NCI-H526 (cell line): ENCODE measurements at regions not wholly inside any gene's neighbourhood (a gene's known extent, or its start where the extent isn't known, plus 50 kb on each side); places are given as distances from the start of the nearest gene placed in this dataset.

Experiments
- DNase-seq, 2 experiments: peaks; one replicate each; lab custom pipeline; 2025; lab: John Stamatoyannopoulos, UW

GRCh38 chr10:108784534-108784933 lies 1138.8 kb downstream of the XPNPEP1 start:
- DNase-seq: no peak

DNA sequence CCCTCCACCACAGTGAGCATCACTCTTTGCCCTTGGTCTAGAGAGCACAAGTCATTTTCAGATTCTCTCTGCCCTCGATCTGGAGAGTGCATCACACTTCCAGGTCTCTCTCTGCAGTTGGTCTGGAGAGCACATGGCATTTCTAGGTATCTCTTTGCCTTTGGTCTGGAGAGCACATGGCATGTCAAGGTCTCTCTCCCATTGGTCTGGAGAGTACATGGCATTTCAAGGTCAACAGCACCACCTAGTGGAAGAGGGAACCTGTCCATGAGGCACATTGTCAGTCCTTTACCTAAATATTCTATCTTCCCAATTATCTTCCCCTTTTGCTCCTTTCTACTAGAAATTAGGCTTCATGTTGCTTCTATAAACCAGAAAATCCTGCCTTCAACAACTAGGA lies 1139.4 kb downstream of the XPNPEP1 start:
- DNase-seq: peak; percentile 55 to 71

DNA sequence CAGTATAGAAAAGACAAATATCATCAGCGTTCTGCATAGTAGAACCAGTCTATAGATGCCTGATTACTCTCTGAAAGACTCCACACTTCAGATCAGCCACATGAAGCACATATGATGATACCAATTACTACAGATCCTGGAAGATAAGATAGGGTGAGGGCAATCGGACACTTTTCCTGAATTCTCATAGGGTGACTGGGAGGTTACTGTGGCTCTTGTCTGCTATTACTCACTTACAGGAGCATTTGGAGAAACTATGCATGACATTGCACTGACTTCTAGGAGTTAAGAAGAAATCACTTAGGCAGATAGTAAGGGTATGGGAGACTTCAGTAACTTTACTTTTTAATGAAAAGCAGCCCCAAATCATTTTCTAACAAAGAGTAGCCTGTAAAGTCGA lies 1140.9 kb downstream of the XPNPEP1 start:
- no peak for DNase-seq

DNA sequence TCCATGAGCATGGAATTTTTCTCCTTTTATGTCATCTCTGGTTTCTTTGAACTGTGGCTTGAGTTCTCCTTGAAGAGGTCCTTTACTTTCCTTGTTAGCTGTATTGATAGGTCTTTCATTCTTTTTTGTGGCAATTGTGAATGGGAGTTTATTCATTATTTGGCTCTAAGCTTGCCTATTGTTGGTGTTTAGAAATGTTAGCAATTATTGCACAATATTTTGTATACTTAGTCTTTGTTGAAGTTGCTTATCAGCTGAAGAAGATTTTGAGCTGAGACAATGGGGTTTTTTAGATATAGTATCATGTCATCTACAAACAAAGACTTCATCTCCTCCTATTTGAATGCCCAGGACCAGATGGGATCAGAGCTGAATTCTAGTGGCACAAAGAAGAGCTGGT lies 1143.8 kb downstream of the XPNPEP1 start:
- no peak for DNase-seq

DNA sequence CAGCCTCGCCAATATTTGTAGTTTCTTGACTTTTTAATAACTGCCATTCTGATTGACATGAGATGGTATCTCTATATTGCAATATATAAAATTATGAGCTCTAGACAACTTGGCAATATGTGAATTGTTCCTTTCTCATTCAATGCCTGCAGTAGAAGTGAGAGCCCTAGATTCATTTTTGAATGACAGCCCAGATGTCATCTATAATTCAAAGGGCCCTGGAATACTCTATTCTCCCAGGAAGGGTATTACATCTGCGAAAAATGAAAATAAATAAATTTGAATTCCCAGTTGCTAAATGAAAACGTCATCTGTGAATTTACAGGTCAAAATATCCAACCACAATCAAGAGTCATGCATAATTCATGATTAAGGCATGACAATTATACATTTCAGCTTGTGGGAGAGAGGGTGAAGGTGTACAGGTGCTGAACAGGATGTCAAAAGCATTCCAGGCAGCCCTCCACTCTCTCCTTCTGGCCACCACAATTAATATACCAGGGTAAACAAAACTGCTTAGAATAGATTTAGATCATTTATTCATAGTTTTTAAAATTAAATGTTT lies 1147.3 kb downstream of the XPNPEP1 start:
- no peak for DNase-seq

DNA sequence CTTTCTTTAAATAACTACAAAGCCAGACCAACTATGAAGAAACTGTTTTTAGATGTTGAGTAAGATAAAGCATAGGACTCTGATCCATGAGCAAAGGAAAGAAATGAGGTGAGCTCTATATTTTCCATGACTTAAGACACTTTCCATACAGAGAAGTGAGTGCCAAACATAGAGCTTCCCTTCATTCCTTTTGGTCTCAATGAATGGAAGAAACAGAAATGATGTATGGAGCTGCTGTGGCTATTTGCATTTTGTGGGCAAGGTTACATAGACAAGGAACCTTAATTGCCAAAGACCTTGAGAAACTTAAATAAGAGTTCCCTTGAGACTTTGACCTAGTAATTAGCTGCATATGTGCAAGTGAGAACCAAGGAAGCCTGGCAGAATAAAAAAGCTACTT lies 1152.2 kb downstream of the XPNPEP1 start:
- DNase-seq: no peak

DNA sequence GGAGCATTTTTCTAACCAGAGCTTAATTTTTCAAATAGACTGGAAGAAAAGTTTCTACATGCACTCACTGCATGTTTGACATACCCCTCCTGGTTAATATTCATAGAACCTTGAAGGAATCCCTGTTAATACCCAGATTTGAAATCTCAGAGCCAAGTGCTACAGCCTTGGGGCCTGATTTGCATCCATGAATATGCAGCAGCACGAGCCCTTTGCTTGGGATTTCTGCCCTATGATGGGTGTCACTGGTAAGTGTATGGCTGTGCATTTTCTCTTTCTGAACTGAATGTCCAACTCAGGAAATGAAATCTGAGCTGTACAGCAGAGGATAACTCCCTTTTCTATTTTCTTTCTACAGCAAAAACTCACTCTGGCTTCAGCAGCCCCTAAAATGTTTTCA lies 1157.5 kb downstream of the XPNPEP1 start:
- no peak for DNase-seq

DNA sequence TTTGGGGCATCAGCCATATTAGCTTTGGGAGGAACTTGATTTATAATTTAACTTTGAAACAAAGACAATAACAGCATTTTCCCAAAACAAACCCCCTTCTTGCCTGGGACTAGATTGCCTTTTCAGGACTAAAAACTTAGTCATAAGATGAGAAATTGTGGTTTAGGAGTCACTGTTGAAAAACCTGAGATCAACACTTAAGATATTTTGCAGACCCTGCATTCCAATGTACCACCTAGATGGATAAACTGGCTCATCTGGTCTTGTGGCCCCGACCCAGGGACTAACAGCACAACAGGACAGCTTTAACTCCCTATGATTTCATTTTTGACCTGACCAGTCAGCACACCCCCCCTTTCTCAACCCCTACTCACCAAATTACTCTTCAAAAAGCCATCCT lies 1165.4 kb downstream of the XPNPEP1 start:
- no peak for DNase-seq

DNA sequence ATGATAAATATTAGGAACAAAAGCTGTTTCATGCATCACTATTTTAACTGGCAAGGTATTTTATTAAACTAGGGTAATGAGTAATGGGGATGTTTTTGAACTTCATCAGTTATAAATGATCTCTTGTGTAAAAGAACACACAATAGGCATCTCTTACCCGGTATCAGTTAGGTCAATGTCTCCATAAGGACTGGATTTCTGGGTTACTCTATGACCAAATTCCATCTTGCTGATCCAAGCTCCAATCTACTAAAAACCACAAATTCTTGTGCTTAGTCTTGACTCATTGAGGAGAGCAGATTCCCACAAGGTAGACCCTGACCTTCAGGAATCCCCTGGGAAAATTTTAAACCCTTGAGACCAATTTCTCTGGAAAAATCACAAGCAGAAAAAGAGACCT lies 1167.7 kb downstream of the XPNPEP1 start:
- no peak for DNase-seq

DNA sequence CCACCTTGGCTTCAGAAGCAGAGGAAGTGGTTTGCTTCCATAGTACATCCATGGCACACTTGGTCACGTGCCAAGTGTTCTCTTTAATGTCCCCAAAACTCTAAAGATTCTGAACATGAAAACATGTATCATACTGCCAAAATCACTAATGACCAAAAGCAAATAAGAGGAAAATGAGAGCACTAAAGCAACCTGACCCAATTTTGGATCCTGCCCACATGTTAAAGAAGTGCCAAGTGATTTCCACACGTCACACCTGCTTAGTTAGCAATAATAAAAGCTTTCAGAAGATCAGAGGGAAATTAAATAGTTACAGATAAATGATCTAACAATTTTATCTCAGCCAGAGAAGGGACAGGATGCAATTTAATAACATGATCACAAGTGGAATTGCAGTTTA lies 1170.0 kb downstream of the XPNPEP1 start:
- DNase-seq: no peak

DNA sequence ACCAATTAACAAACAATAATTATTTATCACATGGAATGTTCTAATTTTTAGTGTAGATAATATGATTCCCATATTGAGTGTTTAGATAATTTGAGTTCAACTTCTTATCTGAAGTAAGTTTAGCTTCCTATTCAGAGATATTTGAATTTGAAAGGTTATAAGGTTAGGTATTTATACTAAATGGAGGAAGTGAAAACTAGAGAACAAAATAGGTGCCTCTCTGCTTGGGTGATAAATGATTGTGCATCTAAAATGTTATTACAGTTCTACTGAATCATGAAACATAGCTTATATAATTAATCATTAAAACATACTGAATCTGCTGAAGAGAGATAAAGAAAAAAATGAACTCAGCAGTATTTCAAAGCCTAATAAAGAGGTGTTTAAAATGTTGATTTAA lies 1174.3 kb downstream of the XPNPEP1 start:
- DNase-seq: no peak

DNA sequence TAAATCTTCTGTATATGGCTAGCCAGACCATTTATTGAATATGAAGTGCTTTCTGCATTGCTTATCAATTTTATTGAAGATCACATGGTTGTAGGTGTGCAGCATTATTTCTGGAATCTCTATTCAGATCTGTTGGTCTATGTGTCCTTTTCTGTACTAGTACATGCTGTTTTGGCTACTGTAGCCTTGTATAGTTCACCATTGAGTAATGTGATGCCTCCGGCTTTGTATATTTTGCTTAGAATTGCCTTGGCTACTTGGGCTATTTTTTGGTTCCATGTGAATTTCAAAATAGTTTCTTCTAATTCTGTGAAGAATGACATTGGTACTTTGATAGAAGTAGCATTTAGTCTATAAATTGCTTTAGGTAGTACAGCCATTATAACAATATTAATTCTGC lies 1187.2 kb downstream of the XPNPEP1 start:
- no peak for DNase-seq

DNA sequence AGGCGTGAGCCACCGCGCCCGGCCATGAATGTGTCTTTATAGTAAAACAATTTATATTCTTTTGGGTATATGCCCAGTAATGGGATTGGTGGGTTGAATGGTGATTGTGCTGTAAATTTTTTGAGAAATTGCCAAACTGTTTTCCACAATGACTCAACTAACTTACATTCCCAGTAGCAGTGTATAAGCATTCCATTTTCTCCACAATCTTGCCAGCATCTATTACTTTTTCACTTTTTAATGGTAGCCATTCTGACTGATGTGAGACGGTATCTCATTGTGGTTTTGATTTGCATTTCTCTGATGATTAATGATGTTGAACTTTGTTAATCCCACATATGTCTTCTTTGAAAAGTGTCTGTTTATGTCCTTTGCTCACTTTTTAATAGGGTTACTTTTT lies 1187.9 kb downstream of the XPNPEP1 start:
- no peak for DNase-seq

DNA sequence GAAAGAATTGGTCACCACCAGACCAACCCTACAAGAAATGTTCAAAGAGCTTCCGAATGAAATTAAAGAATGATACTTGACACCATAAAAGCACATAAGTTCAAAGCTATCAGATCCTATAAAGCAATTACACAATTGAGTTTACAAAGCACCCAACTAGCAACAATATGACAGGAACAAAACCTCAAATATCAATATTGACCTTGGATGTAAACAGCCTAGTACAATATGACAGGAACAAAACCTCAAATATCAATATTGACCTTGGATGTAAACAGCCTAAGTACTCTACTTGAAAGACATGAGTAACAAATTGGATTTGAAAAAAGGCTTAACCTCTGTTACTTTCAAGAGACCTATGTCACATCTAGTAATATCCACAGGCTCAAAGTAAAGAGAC lies 1201.4 kb downstream of the XPNPEP1 start:
- no peak for DNase-seq

- DNase-seq: no peak
These were observed 1207.0 kb downstream of the XPNPEP1 start for GRCh38 chr10:108716352-108716751.

DNA sequence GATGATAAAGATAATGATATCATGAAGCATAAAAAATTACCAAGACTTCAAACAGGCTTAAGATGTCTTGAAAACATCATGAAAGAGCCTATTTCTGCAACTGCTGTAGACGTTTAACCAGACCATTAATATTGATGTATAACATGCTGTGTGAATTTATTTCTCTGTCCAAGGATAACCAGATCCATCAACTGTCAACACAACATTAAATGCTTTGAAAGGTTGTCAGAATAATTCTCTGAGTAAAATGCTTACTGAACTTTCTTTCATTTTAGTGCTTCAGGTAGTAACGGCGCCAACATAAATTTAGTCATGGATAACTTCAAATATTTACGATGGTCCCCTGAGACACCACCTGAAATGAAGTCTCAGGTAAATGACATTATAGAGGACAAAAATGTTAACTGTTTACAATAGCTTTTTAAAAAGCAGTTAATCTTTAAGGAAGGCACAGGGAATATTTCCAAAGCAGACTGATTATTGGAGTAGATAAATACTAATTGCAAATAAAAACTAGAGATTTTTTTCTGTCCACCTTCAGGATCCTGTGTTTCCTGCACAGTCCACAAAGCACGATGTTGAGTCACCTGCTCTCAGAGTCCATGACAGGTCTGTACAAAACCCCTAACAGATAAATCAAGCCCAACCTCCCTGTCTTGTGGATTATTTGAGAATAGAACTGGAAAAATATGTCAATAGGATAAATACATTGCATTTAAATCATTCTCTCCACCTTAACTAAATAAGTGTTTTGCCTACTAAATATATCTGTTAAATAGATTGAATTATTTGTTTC lies 1213.2 kb downstream of the XPNPEP1 start:
- DNase-seq: no peak

GRCh38 chr10:108708363-108708762 lies 1214.9 kb downstream of the XPNPEP1 start:
- DNase-seq: no peak

DNA sequence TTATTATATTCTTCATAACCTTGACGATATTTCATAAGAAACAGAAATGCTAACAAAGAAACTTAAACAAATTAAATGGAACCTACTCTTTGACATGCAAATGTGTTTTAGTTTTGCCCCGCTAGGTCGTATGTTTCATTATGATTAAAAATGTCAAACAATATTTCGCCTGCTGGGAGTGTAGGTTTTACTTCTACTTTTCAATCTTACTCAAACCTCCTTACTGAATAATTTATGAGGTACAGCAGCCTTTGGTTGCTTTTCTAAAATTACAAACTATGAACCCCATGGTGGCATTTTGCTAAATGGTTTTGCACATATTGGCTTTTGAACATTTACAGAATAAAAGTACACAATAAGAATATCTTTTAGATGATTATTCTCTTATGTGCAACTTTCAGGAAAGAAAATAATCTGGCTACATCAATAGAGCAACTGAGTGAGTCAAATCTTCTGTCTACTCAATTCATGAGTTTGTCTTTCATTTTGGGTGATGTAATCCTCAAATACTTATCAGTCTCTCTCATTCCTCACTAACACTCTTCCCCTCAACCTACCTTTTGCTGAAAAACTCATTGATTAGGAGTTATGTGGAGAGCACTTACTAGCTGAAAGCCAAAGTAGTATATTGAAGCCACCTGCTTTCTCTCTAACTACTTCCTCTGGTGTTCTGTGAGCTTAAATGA lies 1226.4 kb downstream of the XPNPEP1 start:
- no peak for DNase-seq

- no peak for DNase-seq
These were observed 1232.2 kb downstream of the XPNPEP1 start for GRCh38 chr10:108691126-108691525.

- no peak for DNase-seq
These were observed 1232.8 kb downstream of the XPNPEP1 start for GRCh38 chr10:108690530-108690929.

DNA sequence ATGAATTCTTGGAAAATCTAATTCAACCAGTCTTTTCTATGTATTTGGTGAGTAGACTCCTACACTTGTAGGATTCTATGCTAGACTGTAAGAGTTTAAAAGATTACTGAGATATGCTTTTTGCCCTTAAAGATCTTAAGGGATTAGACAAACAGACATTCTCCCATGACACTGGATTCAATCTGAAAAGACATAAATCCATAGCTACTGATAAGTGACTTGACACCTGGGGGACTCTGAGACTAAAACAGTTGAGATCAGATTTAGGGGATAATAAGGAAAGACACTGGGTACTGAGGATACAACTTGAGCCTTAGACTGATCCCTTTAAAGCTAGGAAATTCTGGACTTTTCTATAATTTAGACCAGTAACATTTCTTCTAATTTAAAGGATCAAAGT lies 1233.4 kb downstream of the XPNPEP1 start:
- DNase-seq: no peak

GRCh38 chr10:108688314-108688713 lies 1235.0 kb downstream of the XPNPEP1 start:
- DNase-seq: no peak

DNA sequence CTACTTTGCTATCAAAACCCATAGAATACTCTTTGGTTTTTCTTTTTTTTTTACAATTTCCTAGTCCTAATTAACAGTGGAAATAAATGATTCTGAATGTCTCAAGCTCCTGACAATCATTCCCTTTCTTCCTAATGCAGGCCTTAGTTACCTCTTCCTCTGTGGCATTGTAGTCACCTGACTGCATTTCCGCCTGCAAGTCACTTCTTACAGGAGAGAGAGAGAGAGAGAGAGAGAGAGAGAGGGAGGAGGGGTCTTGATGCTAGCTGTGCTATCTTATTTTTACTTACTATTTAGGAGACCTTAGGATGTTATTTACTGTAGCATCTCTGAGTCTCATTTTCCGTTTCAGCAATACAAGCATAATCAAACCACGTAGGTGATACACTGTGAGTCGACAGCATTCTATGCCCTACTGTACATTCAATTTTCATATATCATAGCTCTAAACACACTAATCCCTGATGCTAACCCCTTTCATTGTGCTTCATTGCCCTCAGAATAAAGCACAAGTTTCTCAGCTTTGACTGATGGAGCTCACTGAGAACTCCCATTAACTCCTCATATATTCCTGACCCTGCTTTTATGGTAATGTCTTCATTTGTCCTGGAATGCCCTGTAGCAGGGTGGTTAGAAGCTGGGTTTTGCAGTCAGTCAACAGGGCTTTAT lies 1237.3 kb downstream of the XPNPEP1 start:
- no peak for DNase-seq
